Activated T-helper 2 cell treated with anti-CD3 and anti-CD28 coated beads, Interferon-gamma antibody, Interleukin-2, Interleukin-4, amounts not matched to agents 10 μg/mL and 5 μg/mL and 100 μg/mL, durations not matched to agents 14 hours and 24 hours and 36 hours (primary cell): ENCODE measurements at regions not wholly inside any gene's neighbourhood (a gene's known extent, or its start where the extent isn't known, plus 50 kb on each side); places are given as distances from the start of the nearest gene placed in this dataset.

Source experiments
- DNase-seq: peaks from one replicate; pipeline ENCODE4 v3.0.0; 2021; ENCODE audit warnings: low spot score
- H3K27ac Mint-ChIP-seq: one replicate; pipeline ENCODE4 v1.8.0; 2021; ENCODE audit warnings: mixed read lengths
- H3K27me3 Mint-ChIP-seq: one replicate; pipeline ENCODE4 v1.8.0; 2021; ENCODE audit warnings: low read depth, mixed read lengths
- H3K36me3 Mint-ChIP-seq: one replicate; pipeline ENCODE4 v1.8.0; 2021; ENCODE audit warnings: low read depth, mixed read lengths
- H3K4me1 Mint-ChIP-seq: one replicate; pipeline ENCODE4 v1.8.0; 2021; ENCODE audit warnings: low read depth, mixed read lengths
- H3K4me3 Mint-ChIP-seq: one replicate; pipeline ENCODE4 v1.8.0; 2021; ENCODE audit warnings: low read depth, mild to moderate bottlenecking, moderate library complexity, mixed read lengths
- H3K9me3 Mint-ChIP-seq: one replicate; pipeline ENCODE4 v1.8.0; 2021; ENCODE audit warnings: mixed read lengths
- intact Hi-C: fragments of 100-400 bp; cut with micrococcal nuclease; formaldehyde crosslinking; loops from one replicate; pipeline ENCODE4 v1.15.1; 2023

DNA sequence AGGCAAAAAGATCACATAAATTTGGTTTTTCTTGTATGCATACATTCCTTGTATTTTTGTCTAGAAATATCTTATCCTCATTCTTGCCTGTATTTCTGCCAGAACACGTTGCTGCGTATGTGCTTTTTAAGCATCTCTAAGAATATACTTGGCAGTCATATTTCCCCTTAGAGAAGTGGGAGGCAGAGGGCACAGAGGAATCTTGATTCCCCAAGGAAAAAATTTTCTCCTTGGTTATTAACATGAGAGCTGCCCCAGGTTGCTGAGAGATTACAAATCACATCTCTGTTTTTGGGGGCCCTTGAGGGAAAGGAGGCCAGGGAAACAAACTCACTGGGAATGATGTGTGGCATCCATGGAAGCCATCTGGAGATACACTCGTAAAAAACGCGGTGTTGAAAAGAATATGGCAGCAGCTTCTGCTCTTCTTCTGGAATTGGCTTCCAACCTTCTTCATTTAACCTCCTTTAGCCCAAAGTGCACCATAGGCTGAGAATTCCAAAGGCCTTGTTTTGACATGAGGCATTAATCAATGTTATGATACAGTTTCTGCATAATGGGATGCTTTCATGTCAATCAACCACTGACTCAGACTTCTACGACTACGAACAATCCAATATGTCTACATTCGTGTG is 684.3 kb upstream of the SORCS1 start:
- Mint-ChIP-seq H3K36me3 (no peaks in the 10 kb centered on the region), H3K27ac (no peak overlapping the region), H3K4me3 (no peak overlapping the region), H3K4me1 (no peaks in the 10 kb centered on the region), H3K27me3 (no peaks in the 10 kb centered on the region), H3K9me3 (peaks cover 18% of the 10 kb centered on the region)
- intact Hi-C loops, result no loop called here
- DNase-seq, result no peak

DNA sequence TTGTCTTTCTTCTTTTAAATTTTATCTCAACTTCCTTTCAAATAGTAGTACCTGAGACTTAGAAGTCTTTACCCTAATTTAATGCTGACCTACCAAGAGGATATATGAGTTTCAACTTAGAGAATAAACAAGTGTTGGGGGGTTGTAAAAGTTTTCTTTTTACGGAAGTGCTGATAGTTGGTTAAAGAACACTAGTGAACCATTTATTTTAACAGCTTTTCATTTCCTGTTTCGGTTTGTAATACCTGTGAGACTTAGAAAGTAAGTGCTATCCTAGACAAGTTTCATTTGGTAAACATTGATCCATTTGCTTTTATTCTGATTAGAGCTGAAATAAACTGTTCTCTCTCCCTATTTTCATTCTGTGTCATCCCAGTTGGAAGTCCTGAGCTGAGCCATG is 683.1 kb upstream of the SORCS1 start:
- Mint-ChIP-seq H3K4me1 (no peaks in the 10 kb centered on the region), H3K4me3 (no peak overlapping the region), H3K9me3 (peaks cover 14% of the 10 kb centered on the region), H3K27ac (no peak overlapping the region), H3K36me3 (no peaks in the 10 kb centered on the region), H3K27me3 (no peaks in the 10 kb centered on the region)
- DNase-seq, result no peak
- intact Hi-C loops, result no loop called here

DNA sequence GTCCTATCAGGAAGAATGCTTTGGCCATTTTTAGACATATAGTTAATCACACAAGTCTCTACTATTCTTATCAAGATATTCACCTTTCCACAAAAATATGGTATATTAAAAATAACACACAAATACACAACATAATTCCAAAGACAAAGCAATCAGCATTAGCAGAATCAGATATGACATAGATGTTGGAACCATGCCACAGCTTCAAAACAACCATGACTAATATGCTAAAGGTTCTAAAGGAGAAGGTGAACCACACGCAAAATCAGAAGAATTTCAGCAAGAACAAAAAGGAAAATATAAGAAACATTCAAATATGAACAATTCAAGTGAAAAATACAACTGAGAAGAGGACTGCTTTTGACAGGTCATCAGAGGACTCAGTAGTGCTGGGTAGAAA is 670.2 kb upstream of the SORCS1 start:
- DNase-seq, result no peak
- Mint-ChIP-seq H3K4me3 (no peak overlapping the region), H3K9me3 (peaks cover 7% of the 10 kb centered on the region), H3K27ac (no peak overlapping the region), H3K4me1 (no peaks in the 10 kb centered on the region), H3K36me3 (no peaks in the 10 kb centered on the region), H3K27me3 (no peaks in the 10 kb centered on the region)
- intact Hi-C loops, result no loop called here

DNA sequence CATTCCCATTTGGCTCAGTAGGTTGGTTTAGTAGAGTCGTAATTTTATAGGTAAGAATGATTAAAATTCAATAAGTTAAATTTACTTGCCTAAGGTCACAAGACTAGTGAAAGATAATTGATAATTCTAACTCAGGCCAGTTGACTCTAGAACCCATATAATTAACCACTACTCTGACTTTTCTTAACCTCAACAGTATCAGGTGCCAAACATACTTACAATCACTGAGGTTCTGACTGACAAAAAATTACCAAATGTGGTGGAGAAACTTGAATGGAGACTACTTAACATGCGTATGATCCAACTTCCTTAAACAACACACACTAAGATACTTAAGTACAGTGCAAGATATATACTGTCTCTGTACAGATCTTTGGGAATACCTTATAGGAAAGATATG is 667.3 kb upstream of the SORCS1 start:
- no peak overlapping the region for H3K27ac Mint-ChIP-seq
- no peak for DNase-seq
- H3K36me3 Mint-ChIP-seq, result no peaks in the 10 kb centered on the region
- no peak overlapping the region for H3K4me3 Mint-ChIP-seq
- intact Hi-C loops, result no loop called here
- H3K27me3 Mint-ChIP-seq, result no peaks in the 10 kb centered on the region
- no peaks in the 10 kb centered on the region for H3K4me1 Mint-ChIP-seq
- H3K9me3 Mint-ChIP-seq, result peaks cover 11% of the 10 kb centered on the region

DNA sequence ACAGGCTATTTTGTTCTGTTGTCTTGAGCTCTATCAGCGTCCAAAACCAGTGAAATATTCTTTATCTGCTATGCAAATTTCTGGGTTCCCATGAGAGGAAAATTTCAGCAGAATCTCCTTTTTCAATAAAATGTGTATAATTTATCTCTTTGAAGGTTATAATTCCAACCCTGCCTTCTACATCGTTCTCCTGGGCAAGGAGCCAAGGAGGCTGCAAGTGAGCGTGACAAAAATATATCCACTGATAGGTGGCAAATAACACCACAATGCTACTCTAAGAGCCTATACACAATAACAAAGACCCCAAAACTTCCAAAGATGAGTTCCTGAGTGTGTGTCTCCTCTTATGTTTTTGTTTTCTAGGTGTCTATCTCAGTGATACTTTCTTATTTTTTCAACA is 664.7 kb upstream of the SORCS1 start:
- Mint-ChIP-seq H3K9me3 (peaks cover 18% of the 10 kb centered on the region), H3K27ac (no peak overlapping the region), H3K27me3 (no peaks in the 10 kb centered on the region)

DNA sequence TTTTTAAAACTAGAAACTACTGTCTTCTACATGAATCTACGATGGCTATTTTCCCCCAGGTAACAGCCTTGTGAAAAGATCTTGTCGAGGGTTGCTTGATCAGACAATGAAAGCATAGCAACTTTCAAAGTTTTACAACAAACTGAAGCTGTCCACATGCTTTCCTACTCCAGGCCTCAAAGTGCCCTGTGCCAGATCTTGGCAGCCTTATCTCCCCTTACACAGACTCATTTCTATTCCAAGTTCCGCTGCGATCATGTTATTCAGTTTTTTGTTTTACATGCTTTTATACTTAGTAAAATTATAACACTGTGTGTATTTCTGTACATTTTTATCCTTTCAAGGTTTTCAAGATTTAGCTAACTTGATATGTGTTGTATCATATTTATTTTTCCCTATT is 661.7 kb upstream of the SORCS1 start:
- Mint-ChIP-seq H3K9me3 (peaks cover 28% of the 10 kb centered on the region), H3K27me3 (no peaks in the 10 kb centered on the region), H3K4me3 (no peak overlapping the region), H3K4me1 (no peaks in the 10 kb centered on the region), H3K36me3 (no peaks in the 10 kb centered on the region), H3K27ac (no peak overlapping the region)
- intact Hi-C loops, result no loop called here
- DNase-seq, result no peak

More for the DNA sequence above, 664.7 kb upstream of the SORCS1 start:
- H3K4me1 Mint-ChIP-seq, result no peaks in the 10 kb centered on the region
- intact Hi-C loops, result no loop called here
- no peaks in the 10 kb centered on the region for H3K36me3 Mint-ChIP-seq
- no peak for DNase-seq
- no peak overlapping the region for H3K4me3 Mint-ChIP-seq

DNA sequence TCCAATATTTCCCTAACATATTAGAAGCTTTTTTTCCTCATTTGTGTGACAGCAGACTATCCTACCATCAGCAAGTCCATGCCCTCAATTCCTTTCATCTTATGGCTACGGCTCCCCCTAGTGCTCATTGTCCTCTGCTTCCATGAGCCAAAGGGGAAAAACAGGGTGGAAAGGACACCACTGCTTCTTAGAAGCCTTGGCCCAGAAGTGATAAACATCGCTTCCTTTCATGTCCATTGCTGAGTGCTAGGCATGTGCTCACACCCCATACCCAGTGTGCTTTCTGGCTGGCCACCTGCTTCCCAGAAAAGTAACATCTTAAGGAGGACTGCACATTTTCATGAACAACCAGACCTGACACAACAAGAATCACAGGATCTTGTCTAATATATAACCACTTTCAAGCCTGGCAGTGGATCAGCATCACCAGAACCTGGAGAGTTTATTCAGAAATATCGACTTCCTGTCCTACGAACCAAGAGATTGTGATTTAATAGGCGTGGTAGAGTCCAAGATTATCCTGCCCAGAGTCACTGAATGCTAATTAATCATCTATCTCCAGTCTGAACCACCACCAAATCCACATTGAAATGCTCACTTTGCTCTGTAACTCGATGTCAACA is 650.5 kb upstream of the SORCS1 start:
- H3K9me3 Mint-ChIP-seq, result peaks cover 12% of the 10 kb centered on the region
- no peaks in the 10 kb centered on the region for H3K4me1 Mint-ChIP-seq
- no peak for DNase-seq
- intact Hi-C loops, result no loop called here
- H3K27ac Mint-ChIP-seq, result no peak overlapping the region
- H3K36me3 Mint-ChIP-seq, result no peaks in the 10 kb centered on the region
- no peaks in the 10 kb centered on the region for H3K27me3 Mint-ChIP-seq
- no peak overlapping the region for H3K4me3 Mint-ChIP-seq

DNA sequence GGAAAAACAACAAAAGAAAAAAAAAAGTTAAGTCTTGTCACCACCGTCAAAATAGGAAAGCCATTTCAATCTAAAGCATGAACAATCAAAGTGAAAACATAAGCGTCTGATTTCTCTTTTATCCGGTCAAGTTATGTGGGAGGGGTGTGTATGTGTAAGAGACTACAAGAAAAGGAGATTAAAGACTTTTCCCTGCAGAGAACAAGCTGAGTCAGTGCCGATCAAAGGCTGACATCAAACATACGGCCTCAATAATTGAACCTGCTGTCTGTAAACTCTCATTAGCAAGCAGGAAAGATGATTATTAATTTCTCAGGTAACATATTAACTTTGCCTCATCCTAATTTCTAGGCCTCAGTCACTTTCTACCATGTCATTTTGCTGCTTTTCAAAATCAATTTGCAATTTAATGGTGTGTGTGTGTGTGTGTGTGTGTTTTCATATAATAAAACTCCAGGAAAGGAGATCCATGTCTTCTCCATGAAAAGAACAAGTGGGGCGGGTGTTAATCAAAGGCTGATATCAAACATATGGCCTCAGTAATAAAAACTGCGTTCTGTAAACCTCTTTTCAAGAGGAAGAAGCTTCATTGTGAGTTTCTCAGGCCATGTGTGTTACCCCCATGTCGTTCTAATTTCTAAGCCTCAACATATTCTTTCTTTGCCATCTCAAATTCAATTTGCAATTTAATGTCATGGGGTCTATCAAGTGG is 649.1 kb upstream of the SORCS1 start:
- DNase-seq, result no peak
- Mint-ChIP-seq H3K9me3 (peaks cover 5% of the 10 kb centered on the region), H3K4me3 (no peak overlapping the region), H3K27ac (no peak overlapping the region), H3K4me1 (no peaks in the 10 kb centered on the region), H3K36me3 (no peaks in the 10 kb centered on the region), H3K27me3 (no peaks in the 10 kb centered on the region)
- intact Hi-C loops, result no loop called here

DNA sequence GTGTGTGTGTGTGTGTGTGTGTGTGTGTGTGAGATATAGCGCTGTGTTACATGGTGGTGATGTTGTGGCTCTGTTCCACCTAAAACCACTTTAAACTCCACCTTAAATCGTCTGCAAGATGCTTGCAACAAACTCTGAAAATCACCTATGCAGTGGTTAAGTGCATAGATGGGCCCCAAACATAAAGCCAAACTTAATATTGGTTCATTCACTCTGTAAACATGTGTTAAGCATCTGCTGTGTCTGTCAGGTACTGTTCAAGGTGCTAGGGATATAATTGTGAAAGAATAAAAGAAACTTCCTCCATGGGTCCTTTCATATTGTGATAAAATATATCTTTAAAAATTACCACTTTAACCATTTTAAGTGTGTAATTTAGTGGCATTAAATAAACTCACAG is 645.4 kb upstream of the SORCS1 start:
- Mint-ChIP-seq H3K4me1 (no peaks in the 10 kb centered on the region), H3K4me3 (no peak overlapping the region), H3K9me3 (peaks cover 13% of the 10 kb centered on the region), H3K27me3 (no peaks in the 10 kb centered on the region), H3K36me3 (no peaks in the 10 kb centered on the region), H3K27ac (no peak overlapping the region)
- intact Hi-C loops, result no loop called here
- DNase-seq, result no peak

DNA sequence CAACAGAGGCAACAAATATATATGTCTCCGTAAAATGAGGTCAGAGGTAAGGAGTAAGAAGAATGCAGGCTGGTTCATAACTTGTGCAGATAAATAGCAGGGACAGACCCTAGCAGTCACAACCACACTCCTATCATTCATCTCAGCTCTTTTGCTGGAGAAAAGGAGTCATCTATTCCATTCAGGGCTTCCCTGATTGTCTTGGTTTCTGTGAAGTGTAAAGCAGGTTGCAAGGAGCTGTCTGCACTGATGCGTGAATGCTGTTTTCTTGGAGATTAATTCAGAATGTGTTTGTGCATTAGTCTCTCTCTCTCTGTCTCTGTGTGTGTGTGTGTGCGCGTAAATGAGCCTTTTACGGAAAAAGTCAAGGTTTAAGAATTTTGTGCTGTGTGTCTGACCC is 643.3 kb upstream of the SORCS1 start:
- DNase-seq, result no peak
- no peak overlapping the region for H3K4me3 Mint-ChIP-seq
- H3K36me3 Mint-ChIP-seq, result no peaks in the 10 kb centered on the region
- no peak overlapping the region for H3K27ac Mint-ChIP-seq
- no peaks in the 10 kb centered on the region for H3K27me3 Mint-ChIP-seq
- H3K4me1 Mint-ChIP-seq, result no peaks in the 10 kb centered on the region
- intact Hi-C loops, result no loop called here
- H3K9me3 Mint-ChIP-seq, result peaks cover 16% of the 10 kb centered on the region

DNA sequence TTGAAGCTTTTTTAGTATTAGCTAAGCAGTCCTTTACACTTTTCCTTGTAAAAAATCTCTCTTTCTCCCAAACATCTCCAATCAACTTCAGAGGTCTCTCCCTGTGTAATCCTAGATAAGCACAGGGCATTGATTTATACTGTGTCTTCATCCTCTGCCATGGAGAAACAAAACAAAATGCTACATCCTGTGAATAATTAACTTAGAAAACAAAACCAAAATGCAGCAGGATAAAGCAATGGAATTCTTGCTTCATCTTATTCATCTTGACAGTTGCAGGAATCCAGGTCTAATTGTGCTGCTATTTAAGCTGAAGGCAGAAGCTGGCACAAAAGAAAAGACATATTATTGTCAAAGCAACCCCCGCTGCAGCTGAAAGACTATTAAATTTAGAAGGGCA is 641.5 kb upstream of the SORCS1 start:
- Mint-ChIP-seq H3K4me1 (no peaks in the 10 kb centered on the region), H3K27me3 (no peaks in the 10 kb centered on the region), H3K36me3 (no peaks in the 10 kb centered on the region), H3K9me3 (peaks cover 16% of the 10 kb centered on the region), H3K27ac (no peak overlapping the region), H3K4me3 (no peak overlapping the region)
- intact Hi-C loops, result no loop called here
- no peak for DNase-seq

DNA sequence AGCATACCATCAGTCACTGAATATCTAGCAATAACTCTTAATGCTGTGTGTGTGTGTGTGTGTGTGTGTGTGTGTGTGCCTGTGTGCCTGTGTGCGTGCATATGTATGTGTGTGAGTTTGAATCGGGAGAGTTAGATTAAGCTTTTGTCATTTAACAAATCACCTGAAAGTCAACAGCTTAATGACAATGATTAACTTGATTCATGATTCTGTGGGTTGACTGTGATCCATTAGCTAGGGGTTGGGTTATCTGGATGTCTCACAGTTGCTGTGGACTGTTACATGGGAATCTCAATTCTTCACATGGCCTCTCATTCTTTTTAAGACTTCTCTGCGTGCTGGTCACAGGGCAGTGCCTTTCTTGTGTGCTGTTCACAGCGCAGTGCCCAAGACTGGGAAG is 639.0 kb upstream of the SORCS1 start:
- no peaks in the 10 kb centered on the region for H3K36me3 Mint-ChIP-seq
- no peaks in the 10 kb centered on the region for H3K4me1 Mint-ChIP-seq
- intact Hi-C loops, result no loop called here
- no peaks in the 10 kb centered on the region for H3K27me3 Mint-ChIP-seq
- H3K9me3 Mint-ChIP-seq, result peaks cover 15% of the 10 kb centered on the region
- no peak overlapping the region for H3K27ac Mint-ChIP-seq
- no peak for DNase-seq
- H3K4me3 Mint-ChIP-seq, result no peak overlapping the region

DNA sequence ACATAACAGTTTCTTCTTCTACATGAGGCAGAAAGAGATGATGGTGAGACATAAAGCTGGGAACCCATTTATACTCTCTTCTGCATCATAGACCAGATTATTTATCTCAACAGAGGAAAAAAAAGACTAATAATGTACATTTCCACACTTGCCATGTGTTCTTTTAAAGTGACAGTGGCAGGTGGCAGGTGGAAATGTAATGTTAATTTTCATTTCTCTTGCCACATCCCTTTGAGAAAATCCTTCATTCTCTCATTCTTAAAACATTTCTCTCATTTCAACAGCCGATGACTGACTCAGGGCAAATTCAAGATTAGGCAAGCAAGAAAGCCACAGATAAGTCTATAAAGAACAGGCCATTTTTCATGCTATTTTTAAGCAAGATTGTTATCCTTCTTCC is 635.6 kb upstream of the SORCS1 start:
- no peak for DNase-seq
- intact Hi-C loops, result no loop called here
- Mint-ChIP-seq H3K36me3 (no peaks in the 10 kb centered on the region), H3K9me3 (peaks cover 12% of the 10 kb centered on the region), H3K4me1 (no peaks in the 10 kb centered on the region), H3K27ac (no peak overlapping the region), H3K27me3 (no peaks in the 10 kb centered on the region), H3K4me3 (no peak overlapping the region)
